ENCODE measurements at regions not wholly inside any gene's neighbourhood (a gene's known extent, or its start where the extent isn't known, plus 50 kb on each side); places are given as distances from the start of the nearest gene placed in this dataset.

DNA sequence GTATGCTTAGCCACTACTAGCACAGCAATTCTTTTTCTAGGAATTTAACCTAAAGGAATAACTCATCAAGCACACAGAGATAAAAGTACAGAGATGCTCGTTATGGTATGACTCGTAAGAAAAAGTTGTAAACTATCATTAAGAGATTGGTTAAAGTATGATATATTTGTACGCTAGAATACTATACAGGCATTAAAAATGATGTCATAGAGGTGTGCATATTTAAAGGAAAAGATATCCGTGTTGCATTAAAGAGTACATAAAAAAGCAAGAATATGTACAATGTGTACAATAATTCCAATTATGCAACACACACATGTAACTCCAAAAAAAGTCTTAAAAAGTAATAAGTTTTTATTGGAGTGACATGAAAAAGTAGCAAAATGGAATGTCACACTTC lies 54.5 kb upstream of the PALM2AKAP2 start:
- no peaks in the 10 kb centered on the region for H3K79me2 ChIP-seq (ENCODE audit: control insufficient read depth, insufficient read depth, low read length)
- DNase-seq (ENCODE audit: low read depth, low spot score) (no peak), FAIRE-seq (no peak)
- intact Hi-C loops (cut with micrococcal nuclease): no loop called here
- dilution Hi-C loops (cut with MboI; ENCODE audit: extremely low pct_ligation_motif_present, low sequenced_read_pairs): no loop called here
- no peaks in the 10 kb centered on the region for H3K27me3 ChIP-seq (ENCODE audit: control insufficient read depth in 2 of 2, insufficient read depth in 2 of 2, low read length in 2 of 2)
- CTCF ChIA-PET: no interaction called here
- TF ChIP-seq GATA2 (IDR thresholded peaks at IDR 0.05; ENCODE audit: insufficient read depth, insufficient read length, low read depth, low read length): no peak
- no peak for TF ChIP-seq FOS (IDR thresholded peaks at IDR 0.05; ENCODE audit: borderline replicate concordance, insufficient read depth, low read length)
- no peak for TF ChIP-seq MYC (IDR thresholded peaks at IDR 0.05; ENCODE audit: low read depth, low read length)
- TF ChIP-seq, protein P1, sequence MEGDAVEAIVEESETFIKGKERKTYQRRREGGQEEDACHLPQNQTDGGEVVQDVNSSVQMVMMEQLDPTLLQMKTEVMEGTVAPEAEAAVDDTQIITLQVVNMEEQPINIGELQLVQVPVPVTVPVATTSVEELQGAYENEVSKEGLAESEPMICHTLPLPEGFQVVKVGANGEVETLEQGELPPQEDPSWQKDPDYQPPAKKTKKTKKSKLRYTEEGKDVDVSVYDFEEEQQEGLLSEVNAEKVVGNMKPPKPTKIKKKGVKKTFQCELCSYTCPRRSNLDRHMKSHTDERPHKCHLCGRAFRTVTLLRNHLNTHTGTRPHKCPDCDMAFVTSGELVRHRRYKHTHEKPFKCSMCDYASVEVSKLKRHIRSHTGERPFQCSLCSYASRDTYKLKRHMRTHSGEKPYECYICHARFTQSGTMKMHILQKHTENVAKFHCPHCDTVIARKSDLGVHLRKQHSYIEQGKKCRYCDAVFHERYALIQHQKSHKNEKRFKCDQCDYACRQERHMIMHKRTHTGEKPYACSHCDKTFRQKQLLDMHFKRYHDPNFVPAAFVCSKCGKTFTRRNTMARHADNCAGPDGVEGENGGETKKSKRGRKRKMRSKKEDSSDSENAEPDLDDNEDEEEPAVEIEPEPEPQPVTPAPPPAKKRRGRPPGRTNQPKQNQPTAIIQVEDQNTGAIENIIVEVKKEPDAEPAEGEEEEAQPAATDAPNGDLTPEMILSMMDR (IDR thresholded peaks at IDR 0.05; ENCODE audit: extremely low read depth in 1 of 2, insufficient read depth in 1 of 2, low read depth in 1 of 2, low read length in 2 of 2): no peak
- TF ChIP-seq POLR2AphosphoS5 (IDR thresholded peaks at IDR 0.05; ENCODE audit: insufficient read depth, low read depth, low read length): no peak
- no peak for TF ChIP-seq EZH2 (IDR thresholded peaks at IDR 0.05; ENCODE audit: borderline replicate concordance, low read depth, low read length, severe bottlenecking)
- TF ChIP-seq POLR2A (IDR thresholded peaks at IDR 0.05; ENCODE audit: low read depth, low read length): no peak
- TF ChIP-seq JUN (IDR thresholded peaks at IDR 0.05; ENCODE audit: borderline replicate concordance, insufficient read depth, insufficient read length, low read depth): no peak
- TF ChIP-seq, protein P2, sequence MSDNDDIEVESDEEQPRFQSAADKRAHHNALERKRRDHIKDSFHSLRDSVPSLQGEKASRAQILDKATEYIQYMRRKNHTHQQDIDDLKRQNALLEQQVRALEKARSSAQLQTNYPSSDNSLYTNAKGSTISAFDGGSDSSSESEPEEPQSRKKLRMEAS (IDR thresholded peaks at IDR 0.05; ENCODE audit: insufficient read depth, insufficient read length): no peak
- no peak overlapping the region for H3K9ac ChIP-seq (replicated peaks; ENCODE audit: extremely low read depth, insufficient read depth, low read length)
- no peaks in the 10 kb centered on the region for H3K9me3 ChIP-seq (replicated peaks; ENCODE audit: control insufficient read depth, insufficient read depth, low read length)
- no peak overlapping the region for H3K4me3 ChIP-seq (replicated peaks in 1 of 3; ENCODE audit: insufficient read depth in 1 of 3, low read depth in 1 of 3, low read length in 3 of 3)
- H3K4me2 ChIP-seq (ENCODE audit: insufficient read depth, low read length): no peak overlapping the region
- H3K9me1 ChIP-seq (replicated peaks; ENCODE audit: control insufficient read depth, extremely low read depth, insufficient read depth, low read length): no peaks in the 10 kb centered on the region
- H2AFZ ChIP-seq (ENCODE audit: low read depth, low read length): no peak overlapping the region
- no peaks in the 10 kb centered on the region for H3K36me3 ChIP-seq (ENCODE audit: control insufficient read depth in 2 of 2, extremely low read depth in 1 of 2, insufficient read depth in 2 of 2, low read length in 2 of 2)
- H3K27ac ChIP-seq (ENCODE audit: insufficient read depth, low read depth, low read length): no peak overlapping the region
- H4K20me1 ChIP-seq (replicated peaks; ENCODE audit: control insufficient read depth, extremely low read depth, insufficient read depth, low read length): no peaks in the 10 kb centered on the region
- BruUV-seq (replicated peaks): no TSS peak
- H3K4me1 ChIP-seq (ENCODE audit: control insufficient read depth, extremely low read depth, insufficient read depth, low read length): no peaks in the 10 kb centered on the region
- POLR2A ChIA-PET: no interaction called here

Measured in endothelial cell of umbilical vein (primary cell).